ENCODE measurements at regions not wholly inside any gene's neighbourhood (a gene's known extent, or its start where the extent isn't known, plus 50 kb on each side); places are given as distances from the start of the nearest gene placed in this dataset.

- in situ Hi-C loops (cut with MboI; ENCODE audit: low sequenced_read_pairs in 4 of 4) = no loop called here
- ATAC-seq (no peak), DNase-seq (no peak)
- intact Hi-C loops (cut with DNase I; ENCODE audit: low total_unique reads) = no loop called here
- Histone ChIP-seq H3K36me3 (no peaks in the 10 kb centered on the region), H3K9me3 (no peaks in the 10 kb centered on the region), H3K27ac (no peak overlapping the region), H3K4me3 (no peak overlapping the region), H3K4me1 (no peaks in the 10 kb centered on the region), H3K27me3 (no peaks in the 10 kb centered on the region)
- TF ChIP-seq POLR2A (IDR thresholded peaks at IDR 0.05) (no peak), CTCF (IDR thresholded peaks at IDR 0.05 in 4 of 5, conservative IDR thresholded peaks at IDR 0.05 in 1 of 5) (no peak)
Observed at GRCh38 chr4:180696460-180697092, 1546.6 kb upstream of the TENM3 start.

- intact Hi-C loops (cut with DNase I; ENCODE audit: low total_unique reads) (no loop called here), in situ Hi-C loops (cut with MboI; ENCODE audit: low sequenced_read_pairs in 4 of 4) (no loop called here)
- no peak for DNase-seq
- no peaks in the 10 kb centered on the region for H3K9me3 ChIP-seq
- H3K36me3 ChIP-seq = no peaks in the 10 kb centered on the region
- no peaks in the 10 kb centered on the region for H3K27me3 ChIP-seq
- no peak overlapping the region for H3K4me3 ChIP-seq
- H3K27ac ChIP-seq = no peak overlapping the region
- no peaks in the 10 kb centered on the region for H3K4me1 ChIP-seq
- no peak for ATAC-seq
- TF ChIP-seq POLR2A (IDR thresholded peaks at IDR 0.05) (no peak), CTCF (IDR thresholded peaks at IDR 0.05 in 4 of 5, conservative IDR thresholded peaks at IDR 0.05 in 1 of 5) (no peak)
Observed at GRCh38 chr4:180698550-180699195, 1544.5 kb upstream of the TENM3 start.

GRCh38 chr4:180706766-180707165, 1536.4 kb upstream of the TENM3 start:
- ATAC-seq = no peak
- no peak for DNase-seq
- intact Hi-C loops (cut with DNase I; ENCODE audit: low total_unique reads) (no loop called here), in situ Hi-C loops (cut with MboI; ENCODE audit: low sequenced_read_pairs in 4 of 4) (no loop called here)
- no peak for TF ChIP-seq POLR2A (IDR thresholded peaks at IDR 0.05)
- no peak for TF ChIP-seq CTCF (IDR thresholded peaks at IDR 0.05 in 4 of 5, conservative IDR thresholded peaks at IDR 0.05 in 1 of 5)
- no peaks in the 10 kb centered on the region for H3K4me1 ChIP-seq
- no peaks in the 10 kb centered on the region for H3K36me3 ChIP-seq
- no peaks in the 10 kb centered on the region for H3K27me3 ChIP-seq
- H3K27ac ChIP-seq = no peak overlapping the region
- H3K9me3 ChIP-seq = peaks cover 0 to 8% (median 0%) of the 10 kb centered on the region in 3 donors
- no peak overlapping the region for H3K4me3 ChIP-seq

GRCh38 chr4:180710628-180711337, 1532.4 kb upstream of the TENM3 start:
- Histone ChIP-seq H3K9me3 (peaks cover 0 to 8% (median 0%) of the 10 kb centered on the region in 3 donors), H3K4me1 (no peaks in the 10 kb centered on the region), H3K27me3 (no peaks in the 10 kb centered on the region), H3K27ac (no peak overlapping the region), H3K4me3 (no peak overlapping the region), H3K36me3 (no peaks in the 10 kb centered on the region)
- no peak for TF ChIP-seq CTCF (IDR thresholded peaks at IDR 0.05 in 4 of 5, conservative IDR thresholded peaks at IDR 0.05 in 1 of 5)
- no peak for TF ChIP-seq POLR2A (IDR thresholded peaks at IDR 0.05)
- intact Hi-C loops (cut with DNase I; ENCODE audit: low total_unique reads) = no loop called here
- ATAC-seq (no peak), DNase-seq (no peak)
- in situ Hi-C loops (cut with MboI; ENCODE audit: low sequenced_read_pairs in 4 of 4) = no loop called here

All from gastrocnemius medialis (tissue), 4 donors.